GM12878 (cell line): ENCODE measurements at regions not wholly inside any gene's neighbourhood (a gene's known extent, or its start where the extent isn't known, plus 50 kb on each side); places are given as distances from the start of the nearest gene placed in this dataset.

Experiments
- HDAC2 ChIP-seq: fragments of 200-600 bp; sonication (generic); IDR thresholded peaks from 2 replicates; pipeline ENCODE4 v1.6.1; 2017
- JUNB ChIP-seq: IDR thresholded peaks from 2 replicates; pipeline ENCODE4 v1.6.1; 2016; ENCODE audit warnings: antibody characterized with exemption, mild to moderate bottlenecking
- ZNF274 ChIP-seq: IDR thresholded peaks from one replicate; pipeline ENCODE4 v1.8.0; 2011; ENCODE audit not compliant: insufficient read length, insufficient read depth
- ZZZ3 ChIP-seq: IDR thresholded peaks from 2 replicates; pipeline ENCODE4 v1.6.1; 2011; ENCODE audit warnings: low read depth; ENCODE audit not compliant: control insufficient read depth, insufficient read length

- TF ChIP-seq HDAC2 (no peak), ZNF274 (no peak), ZZZ3 (no peak), JUNB (no peak)
These were observed 111.6 kb upstream of the ESRRB start for GRCh38 chr14:76264384-76264783.
